ENCODE measurements at regions not wholly inside any gene's neighbourhood (a gene's known extent, or its start where the extent isn't known, plus 50 kb on each side); places are given as distances from the start of the nearest gene placed in this dataset.

- H3K4ac ChIP-seq (ENCODE audit: low read depth, low read length), result no peak overlapping the region
- H3K56ac ChIP-seq (ENCODE audit: insufficient read length, low read depth, low read length), result no peak overlapping the region
- no peak overlapping the region for H4K91ac ChIP-seq (ENCODE audit: insufficient read length, low read depth, low read length)
- H2BK5ac ChIP-seq (ENCODE audit: insufficient read length, low read length), result no peak overlapping the region
- H3K14ac ChIP-seq (ENCODE audit: insufficient read depth, low read length), result no peak overlapping the region
- H3K4me1 ChIP-seq (ENCODE audit: insufficient read depth, low read length), result 0 out of 2 replicates have a peak, but pooled peaks cover 3% of the 10 kb centered on the region
- no peaks in the 10 kb centered on the region for H3K27me3 ChIP-seq (ENCODE audit: insufficient read depth, low read length)
- Mint-ChIP-seq H3K4me1 (peaks cover 2% of the 10 kb centered on the region in 2 experiments), H3K4me3 (no peak overlapping the region), H3K27ac (no peak overlapping the region), H3K9me3 (peaks cover 0 to 4% of the 10 kb centered on the region in 2 experiments; a peak in 2 of 5 replicates), H3K27me3 (ENCODE audit: low read depth) (no peaks in the 10 kb centered on the region; the same call in 1 of the 2 replicates), H3K36me3 (ENCODE audit: insufficient read depth in 1 of 3, low read depth in 3 of 3) (peaks cover 0 to 3% (median 0%) of the 10 kb centered on the region in 3 experiments; a peak in 3 of 7 replicates)
- no peak overlapping the region for H3K18ac ChIP-seq (ENCODE audit: insufficient read length, low read depth, low read length)
- H2BK15ac ChIP-seq (ENCODE audit: low read depth, low read length), result no peak overlapping the region
- H3K23ac ChIP-seq (ENCODE audit: insufficient read length, low read depth, low read length), result no peak overlapping the region
- no peaks in the 10 kb centered on the region for H3K79me2 ChIP-seq (ENCODE audit: insufficient read depth, low read length)
- no peak overlapping the region for H2AFZ ChIP-seq (ENCODE audit: low read length)
- no CpG with 5 or more reads among the region's 2 CpGs for WGBS (ENCODE audit: extremely low coverage, insufficient read length, low lambda C conversion rate)
- H3T11ph ChIP-seq (ENCODE audit: low read length), result no peak overlapping the region
- H3K27ac ChIP-seq (ENCODE audit: insufficient read length, low read depth, low read length), result no peak overlapping the region
- H3K4me2 ChIP-seq (ENCODE audit: insufficient read depth, insufficient read length, low read length), result no peak overlapping the region
- no peak overlapping the region for H4K5ac ChIP-seq (ENCODE audit: insufficient read length, low read depth, low read length)
- DNase-seq, result no peak
- no peak overlapping the region for H2BK12ac ChIP-seq (ENCODE audit: insufficient read length, low read depth, low read length)
- H2BK20ac ChIP-seq (ENCODE audit: low read depth, low read length, poor library complexity, severe bottlenecking), result no peak overlapping the region
- H3K79me1 ChIP-seq (ENCODE audit: insufficient read depth, low read depth, low read length, poor library complexity, severe bottlenecking), result no peaks in the 10 kb centered on the region
- H3K23me2 ChIP-seq (ENCODE audit: insufficient read length, low read depth, low read length, poor library complexity, severe bottlenecking), result no peaks in the 10 kb centered on the region
- no peak overlapping the region for H2AK5ac ChIP-seq (ENCODE audit: insufficient read length, low read length)
- no peaks in the 10 kb centered on the region for H3K9me3 ChIP-seq (ENCODE audit: control insufficient read depth, low read depth, low read length)
- H4K20me1 ChIP-seq (ENCODE audit: control insufficient read depth, insufficient read depth, insufficient read length), result no peaks in the 10 kb centered on the region
- no peak overlapping the region for H4K8ac ChIP-seq (replicated peaks; ENCODE audit: insufficient read length, low read depth, low read length)
- H3K9ac ChIP-seq (ENCODE audit: extremely low read depth, insufficient read length, low read length), result no peak overlapping the region
- no peak for TF ChIP-seq CTCF (conservative IDR thresholded peaks at IDR 0.05)
- H2BK120ac ChIP-seq (ENCODE audit: low read depth, low read length, poor library complexity, severe bottlenecking), result no peak overlapping the region
These were observed 828.2 kb downstream of the RNF144A start for GRCh38 chr2:7745369-7745768.

Measured in H9 (cell line).